Omental fat pad (tissue), 3 donors: ENCODE measurements at regions not wholly inside any gene's neighbourhood (a gene's known extent, or its start where the extent isn't known, plus 50 kb on each side); places are given as distances from the start of the nearest gene placed in this dataset.

Experiments
- ATAC-seq: fragments of 150-250 bp; one replicate; pipeline ENCODE4 v1.9.1; 2016; ENCODE audit warnings: mild to moderate bottlenecking, moderate library complexity; ENCODE audit not compliant: low FRiP score
- DNase-seq: peaks from one replicate; pipeline ENCODE4 v3.0.0-alpha.2; 2019; ENCODE audit warnings: low spot score
- CTCF ChIP-seq, 3 donors: fragments of 450-650 bp; IDR thresholded peaks; one replicate each; pipeline ENCODE4 v1.5.1; 2016 to 2017; ENCODE audit warnings: antibody characterized with exemption in 3 of 3, mild to moderate bottlenecking in 3 of 3, moderate library complexity in 2 of 3

- no peak for TF ChIP-seq CTCF (IDR thresholded peaks at IDR 0.05)
- DNase-seq: no peak
- ATAC-seq: no peak
Observed at GRCh38 chr2:223366566-223366965, 235.6 kb downstream of the SCG2 start.

- DNase-seq (no peak), ATAC-seq (no peak)
- TF ChIP-seq CTCF (IDR thresholded peaks at IDR 0.05): no peak
Observed at GRCh38 chr2:223368481-223368880, 233.7 kb downstream of the SCG2 start.

DNA sequence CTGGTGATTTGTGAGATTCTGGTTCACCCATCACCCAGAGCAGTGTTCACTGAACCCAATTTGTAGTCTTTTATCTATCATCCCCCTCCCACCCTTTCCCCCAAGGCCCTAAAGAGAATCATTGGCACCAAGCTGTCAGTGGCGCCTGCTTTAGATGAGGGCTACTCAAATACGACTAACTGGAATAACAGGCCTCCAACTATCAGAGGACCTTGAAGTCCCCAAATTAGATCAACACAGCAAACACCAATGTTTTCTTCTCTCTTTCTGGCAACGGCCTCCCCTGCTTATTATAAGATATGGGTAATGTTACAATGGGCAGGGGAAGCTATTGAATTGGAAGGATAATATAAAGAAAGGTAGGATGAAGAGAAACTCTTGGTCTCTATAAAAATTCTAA, 232.3 kb downstream of the SCG2 start:
- DNase-seq: no peak
- no peak for ATAC-seq
- TF ChIP-seq CTCF (IDR thresholded peaks at IDR 0.05): no peak

DNA sequence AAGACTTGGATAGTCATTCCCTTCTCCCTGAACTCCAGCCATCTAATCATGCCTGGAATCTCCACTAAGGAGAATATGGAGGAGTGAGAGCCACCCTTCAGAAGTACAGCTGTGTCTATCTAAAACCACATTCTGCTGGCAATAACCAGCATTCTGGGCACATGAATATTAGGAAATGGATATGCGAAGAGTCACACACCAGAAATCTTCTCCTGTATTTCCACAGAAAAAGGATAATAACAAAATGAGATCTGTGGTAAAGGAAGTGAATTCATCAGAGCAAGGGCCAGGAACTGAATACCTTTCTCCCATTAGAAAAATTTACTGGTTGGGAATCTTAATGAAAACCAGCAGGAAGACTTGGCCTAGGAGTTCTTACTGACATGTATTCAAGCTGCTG, 218.8 kb downstream of the SCG2 start:
- ATAC-seq: no peak
- TF ChIP-seq CTCF (IDR thresholded peaks at IDR 0.05): no peak
- DNase-seq: no peak

DNA sequence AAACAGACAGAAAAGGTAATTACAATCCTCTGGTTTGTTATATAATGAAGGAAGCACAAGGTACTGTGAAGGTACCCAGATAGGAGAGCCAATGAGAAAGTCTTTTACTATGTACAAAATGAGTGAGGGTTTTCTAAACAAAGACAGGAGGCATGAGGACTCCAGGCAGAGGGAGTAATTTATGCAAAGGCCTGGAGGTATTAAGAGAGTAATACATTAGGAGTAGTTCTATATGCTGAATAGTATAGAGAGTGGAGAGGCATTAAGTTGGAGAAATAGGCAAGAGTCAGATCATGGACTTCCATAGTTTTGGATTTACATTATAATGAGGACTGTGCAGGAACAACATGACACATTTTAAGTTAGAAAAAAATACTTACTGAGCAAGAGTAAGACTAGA, 216.0 kb downstream of the SCG2 start:
- ATAC-seq: no peak
- no peak for TF ChIP-seq CTCF (IDR thresholded peaks at IDR 0.05)
- DNase-seq: no peak

GRCh38 chr2:223386984-223387383, 215.2 kb downstream of the SCG2 start:
- no peak for ATAC-seq
- DNase-seq: no peak
- TF ChIP-seq CTCF (IDR thresholded peaks at IDR 0.05): no peak

- ATAC-seq (no peak), DNase-seq (no peak)
- TF ChIP-seq CTCF (IDR thresholded peaks at IDR 0.05): no peak
Observed at GRCh38 chr2:223389624-223390023, 212.5 kb downstream of the SCG2 start.
